EH (cell line): ENCODE measurements at regions not wholly inside any gene's neighbourhood (a gene's known extent, or its start where the extent isn't known, plus 50 kb on each side); places are given as distances from the start of the nearest gene placed in this dataset.
"Not testable (repeated sequence)": the region's sequence is repeated elsewhere in the genome, so short reads cannot be mapped to it uniquely, and the experiment has no call there.

Source experiments
- DNase-seq: peaks from one replicate; pipeline ENCODE4 v3.0.0-alpha.2; 2015; ENCODE audit warnings: low read depth

DNA sequence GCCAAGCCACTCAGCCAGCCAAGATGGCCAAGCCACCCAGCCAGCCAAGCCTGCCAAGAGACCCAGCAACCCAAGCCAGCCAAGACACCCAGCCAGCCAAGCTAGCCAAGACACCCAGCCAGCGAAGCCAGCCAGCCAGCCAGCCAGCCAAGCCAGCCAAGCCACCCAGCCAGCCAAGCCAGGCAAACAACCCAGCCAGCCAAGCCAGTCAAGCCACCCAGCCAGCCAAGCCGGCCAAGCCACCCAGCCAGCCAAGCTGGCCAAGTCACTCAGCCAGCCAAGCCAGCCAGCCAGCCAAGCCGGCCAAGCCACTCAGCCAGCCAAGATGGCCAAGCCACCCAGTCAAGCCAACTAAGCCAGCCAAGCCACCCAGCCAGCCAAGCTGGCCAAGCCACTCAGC is 337.5 kb upstream of the PLGLB2 start:
- not testable (repeated sequence) for DNase-seq

DNA sequence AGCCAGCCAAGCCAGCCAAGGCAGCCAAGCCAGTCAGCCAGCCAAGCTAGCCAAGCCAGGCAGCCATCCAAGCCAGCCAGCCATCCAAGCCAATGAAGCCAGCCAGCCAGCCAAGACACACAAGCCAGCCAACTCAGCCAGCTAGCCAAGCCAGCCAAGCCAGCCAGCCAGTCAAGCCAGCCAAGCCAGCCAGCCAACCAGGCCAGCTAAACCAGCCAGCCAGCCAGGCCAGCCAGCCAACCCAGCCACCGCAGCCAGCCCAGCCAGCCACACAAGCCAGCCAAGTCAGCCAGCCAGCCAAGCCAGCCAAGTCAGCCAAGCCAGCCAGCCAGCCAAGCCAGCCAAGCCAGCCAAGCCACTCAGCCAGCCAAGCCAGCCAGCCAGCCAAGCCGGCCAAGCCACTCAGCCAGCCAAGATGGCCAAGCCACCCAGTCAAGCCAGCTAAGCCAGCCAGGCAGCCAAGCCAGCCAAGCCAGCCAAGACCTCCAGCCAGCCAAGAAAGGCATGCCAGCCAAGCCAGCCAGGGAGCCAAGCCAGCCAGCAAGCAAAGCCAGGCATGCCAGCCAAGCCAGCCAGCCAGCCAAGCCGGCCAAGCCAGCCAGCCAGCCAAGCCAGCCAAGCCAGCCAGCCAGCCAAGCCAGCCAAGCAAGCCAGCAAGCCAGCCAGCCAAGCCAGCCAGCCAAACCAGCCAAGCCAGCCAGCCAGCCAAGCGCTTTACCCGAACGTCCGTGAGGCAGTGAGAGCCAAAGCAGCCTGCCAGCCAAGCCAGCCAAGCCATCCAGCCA is 335.7 kb upstream of the PLGLB2 start:
- DNase-seq, result not testable (repeated sequence)

- not testable (repeated sequence) for DNase-seq
Observed at GRCh38 chr2:87414331-87414730, 333.6 kb upstream of the PLGLB2 start.

DNA sequence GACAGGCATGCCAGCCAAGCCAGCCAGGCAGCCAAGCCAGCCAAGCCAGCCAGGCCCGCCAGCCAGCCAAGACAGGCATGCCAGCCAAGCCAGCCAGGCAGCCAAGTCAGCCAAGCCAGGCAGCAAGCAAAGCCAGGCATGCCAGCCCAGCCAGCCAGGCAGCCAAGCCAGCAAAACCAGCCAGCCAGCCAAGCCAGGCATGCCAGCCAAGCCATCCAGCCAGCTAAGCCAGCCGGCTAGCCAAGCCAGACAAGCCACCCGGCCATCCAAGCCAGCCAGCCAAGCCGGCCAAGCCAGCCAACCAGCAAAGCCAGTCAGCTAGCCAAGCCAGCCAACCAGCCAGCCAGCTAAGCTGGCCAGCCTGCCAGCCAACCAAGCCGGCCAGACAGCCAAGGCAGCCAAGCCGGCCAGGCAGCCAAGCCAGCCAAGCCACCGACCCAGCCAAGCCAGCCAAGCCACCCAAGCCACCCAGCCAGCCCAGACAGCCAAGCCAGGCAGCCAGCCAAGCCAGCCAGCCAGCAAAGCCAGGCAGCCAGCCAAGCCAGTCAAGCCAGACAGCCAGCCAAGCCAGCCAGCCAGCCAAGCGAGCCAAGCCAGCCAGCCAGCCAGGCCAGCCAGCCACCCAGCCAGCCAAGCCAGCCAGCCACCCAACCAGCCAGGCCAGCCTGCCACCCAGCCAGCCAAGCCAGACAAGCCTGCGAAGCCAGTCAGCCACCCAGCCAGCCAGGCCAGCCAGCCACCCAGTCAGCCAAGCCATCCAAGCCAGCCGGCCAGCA is 332.9 kb upstream of the PLGLB2 start:
- DNase-seq, result not testable (repeated sequence)

DNA sequence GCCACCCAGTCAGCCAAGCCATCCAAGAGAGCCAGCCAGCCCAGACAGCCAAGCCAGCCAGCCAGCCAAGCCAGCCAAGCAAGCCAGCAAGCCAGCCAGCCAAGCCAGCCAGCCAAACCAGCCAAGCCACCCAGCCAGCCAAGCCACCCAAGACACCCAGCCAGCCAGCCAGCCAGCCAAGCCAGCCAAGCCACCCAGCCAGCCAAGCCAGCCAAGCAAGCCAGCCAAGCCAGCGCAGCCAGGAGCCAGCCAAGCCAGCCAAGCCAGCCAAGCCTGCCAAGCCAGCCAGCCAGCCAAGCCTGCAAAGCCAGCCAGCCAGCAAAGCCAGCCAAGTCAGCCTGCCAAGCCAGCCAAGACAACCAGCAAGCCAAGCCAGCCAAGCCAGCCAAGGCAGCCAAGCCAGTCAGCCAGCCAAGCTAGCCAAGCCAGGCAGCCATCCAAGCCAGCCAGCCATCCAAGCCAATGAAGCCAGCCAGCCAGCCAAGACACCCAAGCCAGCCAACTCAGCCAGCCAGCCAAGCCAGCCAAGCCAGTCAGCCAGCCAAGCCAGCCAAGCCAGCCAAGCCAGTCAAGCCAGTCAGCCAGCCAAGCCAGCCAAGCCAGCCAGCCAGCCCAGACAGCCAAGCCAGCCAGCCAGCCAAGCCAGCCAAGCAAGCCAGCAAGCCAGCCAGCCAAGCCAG is 332.2 kb upstream of the PLGLB2 start:
- not testable (repeated sequence) for DNase-seq

- DNase-seq, result not testable (repeated sequence)
Observed at GRCh38 chr2:87416266-87416592, 331.7 kb upstream of the PLGLB2 start.

GRCh38 chr2:87417147-87417546 is 330.7 kb upstream of the PLGLB2 start:
- DNase-seq, result not testable (repeated sequence)

DNA sequence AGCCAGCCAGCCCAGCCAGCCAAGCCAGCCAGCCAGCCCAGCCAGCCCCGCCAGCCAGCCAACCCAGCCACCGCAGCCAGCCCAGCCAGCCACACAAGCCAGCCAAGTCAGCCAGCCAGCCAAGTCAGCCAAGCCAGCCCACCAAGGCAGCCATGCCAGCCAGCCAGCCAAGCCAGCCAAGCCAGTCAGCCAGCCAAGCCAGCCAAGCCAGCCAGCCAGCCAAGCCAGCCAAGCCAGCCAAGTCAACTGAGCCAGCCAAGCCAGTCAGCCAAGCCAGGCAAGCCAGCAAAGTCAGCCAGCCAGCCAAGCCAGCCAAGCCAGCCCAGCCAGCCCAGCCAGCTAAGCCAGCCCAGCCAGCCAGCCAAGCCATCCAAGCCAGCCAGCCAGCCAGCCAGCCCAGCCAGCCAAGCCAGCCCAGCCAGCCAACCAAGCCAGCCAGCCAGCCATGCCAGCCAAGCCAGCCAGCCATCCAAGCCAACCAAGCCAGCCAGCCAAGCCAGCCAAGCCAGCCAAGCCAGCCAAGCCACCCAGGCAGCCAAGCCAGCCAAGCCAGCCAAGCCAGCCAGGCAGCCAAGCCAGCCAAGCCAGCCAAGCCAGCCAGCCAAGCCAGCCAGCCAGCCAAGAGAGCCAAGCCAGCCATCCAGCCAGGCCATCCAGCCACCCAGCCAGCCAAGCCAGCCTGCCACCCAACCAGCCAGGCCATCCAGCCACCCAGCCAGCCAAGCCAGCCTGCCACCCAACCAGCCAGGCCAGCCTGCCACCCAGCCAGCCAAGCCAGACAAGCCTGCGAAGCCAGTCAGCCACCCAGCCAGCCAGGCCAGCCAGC is 329.9 kb upstream of the PLGLB2 start:
- DNase-seq, result not testable (repeated sequence)

GRCh38 chr2:87418823-87419822 is 328.8 kb upstream of the PLGLB2 start:
- DNase-seq, result not testable (repeated sequence)

- DNase-seq, result not testable (repeated sequence)
Observed at GRCh38 chr2:87419980-87420379, 327.9 kb upstream of the PLGLB2 start.

DNA sequence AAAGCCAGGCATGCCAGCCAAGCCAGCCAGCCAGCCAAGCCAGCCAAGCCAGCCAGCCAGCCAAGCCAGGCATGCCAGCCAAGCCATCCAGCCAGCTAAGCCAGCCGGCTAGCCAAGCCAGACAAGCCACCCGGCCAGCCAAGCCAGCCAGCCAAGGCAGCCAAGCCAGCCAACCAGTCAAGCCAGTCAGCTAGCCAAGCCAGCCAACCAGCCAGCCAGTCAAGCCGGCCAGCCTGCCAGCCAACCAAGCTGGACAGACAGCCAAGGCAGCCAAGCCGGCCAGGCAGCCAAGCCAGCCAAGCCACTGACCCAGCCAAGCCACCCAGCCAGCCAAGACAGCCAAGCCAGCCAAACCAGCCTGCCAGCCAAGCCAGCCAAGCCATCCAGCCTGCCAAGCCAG is 326.9 kb upstream of the PLGLB2 start:
- not testable (repeated sequence) for DNase-seq

DNA sequence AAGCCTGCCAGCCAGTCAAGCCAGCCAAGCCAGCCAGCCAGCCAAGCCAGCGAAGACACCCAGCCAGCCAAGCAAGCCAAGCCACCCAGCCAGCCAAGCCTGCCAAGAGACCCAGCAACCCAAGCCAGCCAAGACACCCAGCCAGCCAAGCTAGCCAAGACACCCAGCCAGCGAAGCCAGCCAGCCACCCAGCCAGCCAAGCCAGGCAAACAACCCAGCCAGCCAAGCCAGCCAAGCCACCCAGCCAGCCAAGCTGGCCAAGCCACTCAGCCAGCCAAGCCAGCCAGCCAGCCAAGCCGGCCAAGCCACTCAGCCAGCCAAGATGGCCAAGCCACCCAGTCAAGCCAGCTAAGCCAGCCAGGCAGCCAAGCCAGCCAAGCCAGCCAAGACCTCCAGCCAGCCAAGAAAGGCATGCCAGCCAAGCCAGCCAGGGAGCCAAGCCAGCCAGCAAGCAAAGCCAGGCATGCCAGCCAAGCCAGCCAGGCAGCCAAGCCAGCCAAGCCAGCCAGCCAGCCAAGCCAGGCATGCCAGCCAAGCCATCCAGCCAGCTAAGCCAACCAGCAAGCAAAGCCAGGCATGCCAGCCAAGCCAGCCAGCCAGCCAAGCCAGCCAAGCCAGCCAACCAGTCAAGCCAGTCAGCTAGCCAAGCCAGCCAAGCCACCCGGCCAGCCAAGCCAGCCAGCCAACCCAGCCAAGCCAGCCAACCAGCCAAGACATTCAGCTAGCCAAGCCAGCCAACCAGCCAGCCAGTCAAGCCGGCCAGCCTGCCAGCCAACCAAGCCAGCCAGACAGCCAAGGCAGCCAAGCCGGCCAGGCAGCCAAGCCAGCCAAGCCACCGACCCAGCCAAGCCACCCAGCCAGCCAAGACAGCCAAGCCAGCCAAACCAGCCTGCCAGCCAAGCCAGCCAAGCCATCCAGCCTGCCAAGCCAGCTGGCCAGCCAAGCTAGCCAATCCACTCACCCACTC is 323.8 kb upstream of the PLGLB2 start:
- DNase-seq, result not testable (repeated sequence)

GRCh38 chr2:87424763-87425154 is 323.1 kb upstream of the PLGLB2 start:
- DNase-seq, result not testable (repeated sequence)

GRCh38 chr2:87425191-87425590 is 322.7 kb upstream of the PLGLB2 start:
- not testable (repeated sequence) for DNase-seq

DNA sequence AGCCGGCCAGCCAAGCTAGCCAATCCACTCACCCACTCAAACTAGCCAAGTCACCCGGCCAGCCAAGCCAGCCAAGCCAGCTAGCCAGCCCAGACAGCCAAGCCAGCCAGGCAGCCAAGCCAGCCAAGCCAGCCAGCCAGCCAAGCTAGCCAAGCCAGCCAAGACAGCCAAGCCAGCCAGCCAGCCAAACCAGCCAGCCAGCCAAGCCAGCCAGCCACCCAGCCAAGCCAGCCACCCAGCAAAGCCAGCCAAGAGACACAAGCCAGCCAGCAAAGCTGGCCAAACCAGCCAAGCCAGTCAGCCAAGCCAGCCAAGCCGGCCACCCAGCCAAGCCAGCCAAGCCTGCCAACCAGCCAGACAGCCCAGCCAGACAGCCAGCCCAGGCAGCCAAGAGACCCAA is 322.2 kb upstream of the PLGLB2 start:
- DNase-seq, result not testable (repeated sequence)

DNA sequence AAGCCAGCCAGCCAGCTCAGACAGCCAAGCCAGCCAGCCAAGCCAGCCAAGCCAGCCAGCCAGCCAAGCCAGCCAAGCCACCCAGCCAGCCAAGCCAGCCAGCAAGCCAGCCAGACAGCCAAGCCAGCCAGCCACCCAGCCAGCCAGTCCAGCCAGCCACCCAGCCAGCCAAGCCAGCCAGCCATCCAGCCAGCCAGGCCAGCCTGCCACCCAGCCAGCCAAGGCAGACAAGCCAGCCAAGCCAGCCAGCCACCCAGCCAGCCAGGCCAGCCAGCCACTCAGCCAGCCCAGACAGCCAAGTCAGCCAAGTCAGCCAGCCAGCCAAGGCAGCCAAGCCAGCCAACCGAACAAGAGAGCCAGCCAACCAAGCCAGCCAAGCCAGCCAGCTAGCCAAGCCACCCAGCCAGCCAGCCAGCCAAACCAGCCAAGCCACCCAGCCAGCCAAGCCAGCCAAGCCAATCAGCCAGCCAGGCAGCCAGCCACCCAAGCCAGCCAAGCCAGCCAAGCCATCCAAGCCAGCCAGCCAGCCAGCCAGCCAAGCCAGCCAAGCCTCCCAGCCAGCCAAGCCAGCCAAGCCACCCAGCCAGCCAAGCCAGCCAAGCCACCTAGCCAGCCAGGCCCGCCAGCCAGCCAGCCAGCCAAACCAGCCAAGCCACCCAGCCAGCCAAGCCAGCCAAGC is 319.3 kb upstream of the PLGLB2 start:
- not testable (repeated sequence) for DNase-seq

- not testable (repeated sequence) for DNase-seq
Observed at GRCh38 chr2:87429206-87429930, 318.5 kb upstream of the PLGLB2 start.

- not testable (repeated sequence) for DNase-seq
Observed at GRCh38 chr2:87429931-87430275, 318.0 kb upstream of the PLGLB2 start.
